Midbrain (tissue), 1 donor: ENCODE measurements at regions not wholly inside any gene's neighbourhood (a gene's known extent, or its start where the extent isn't known, plus 50 kb on each side); places are given as distances from the start of the nearest gene placed in this dataset.

Experiments
- DNase-seq: peaks from one replicate; lab custom pipeline; 2025; lab: John Stamatoyannopoulos, UW

GRCh38 chr5:88957013-88957412 lies 74.0 kb upstream of the MEF2C start:
- DNase-seq: no peak

GRCh38 chr5:88956416-88956815 lies 73.4 kb upstream of the MEF2C start:
- DNase-seq: no peak

GRCh38 chr5:88955403-88955802 lies 72.4 kb upstream of the MEF2C start:
- DNase-seq: no peak

GRCh38 chr5:88954511-88954910 lies 71.5 kb upstream of the MEF2C start:
- no peak for DNase-seq

- no peak for DNase-seq
Observed at GRCh38 chr5:88952996-88953643, 70.1 kb upstream of the MEF2C start.

GRCh38 chr5:88952344-88952743 lies 69.4 kb upstream of the MEF2C start:
- no peak for DNase-seq

GRCh38 chr5:88951457-88951856 lies 68.5 kb upstream of the MEF2C start:
- no peak for DNase-seq

- DNase-seq: no peak
Observed at GRCh38 chr5:88948746-88949600, 66.0 kb upstream of the MEF2C start.

- DNase-seq: peak; percentile 3
Observed at GRCh38 chr5:88944751-88945531, 62.0 kb upstream of the MEF2C start.

- DNase-seq: peak; percentile 4
Observed at GRCh38 chr5:88941581-88941980, 58.6 kb upstream of the MEF2C start.

- peak; percentile 1 for DNase-seq
Observed at GRCh38 chr5:88940713-88941112, 57.7 kb upstream of the MEF2C start.

- no peak for DNase-seq
Observed at GRCh38 chr5:88939300-88939699, 56.3 kb upstream of the MEF2C start.

- DNase-seq: no peak
Observed at GRCh38 chr5:88938488-88938887, 55.5 kb upstream of the MEF2C start.

GRCh38 chr5:88937406-88937805 lies 54.4 kb upstream of the MEF2C start:
- no peak for DNase-seq

- DNase-seq: no peak
Observed at GRCh38 chr5:88934439-88934838, 51.5 kb upstream of the MEF2C start.
